Hindlimb muscle (tissue), 1 donor: ENCODE measurements at regions not wholly inside any gene's neighbourhood (a gene's known extent, or its start where the extent isn't known, plus 50 kb on each side); places are given as distances from the start of the nearest gene placed in this dataset.

Experiments
- DNase-seq: peaks from one replicate; pipeline ENCODE4 v3.0.0-alpha.2; 2013

DNA sequence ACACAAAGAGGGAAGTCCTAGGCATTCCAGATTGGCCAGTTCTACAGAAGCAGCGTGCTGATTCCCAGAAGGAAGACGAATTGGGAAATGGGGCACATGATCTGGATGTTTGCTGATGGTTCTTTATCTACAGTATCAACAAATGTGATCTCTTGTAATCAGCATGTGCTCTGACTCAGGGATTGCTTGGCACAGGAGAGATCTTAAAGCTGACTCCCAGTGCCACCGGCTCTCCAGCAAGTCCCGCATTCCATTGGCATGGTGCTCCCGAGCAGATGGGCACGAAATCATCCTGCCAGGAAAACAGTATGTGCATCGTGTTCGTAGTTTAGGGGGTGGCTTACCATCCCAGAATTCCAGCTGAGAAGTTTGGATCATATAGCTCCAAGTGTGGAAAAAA lies 259.9 kb upstream of the NR2F2 start:
- no peak for DNase-seq

GRCh38 chr15:96072821-96073220 lies 257.7 kb upstream of the NR2F2 start:
- no peak for DNase-seq

DNA sequence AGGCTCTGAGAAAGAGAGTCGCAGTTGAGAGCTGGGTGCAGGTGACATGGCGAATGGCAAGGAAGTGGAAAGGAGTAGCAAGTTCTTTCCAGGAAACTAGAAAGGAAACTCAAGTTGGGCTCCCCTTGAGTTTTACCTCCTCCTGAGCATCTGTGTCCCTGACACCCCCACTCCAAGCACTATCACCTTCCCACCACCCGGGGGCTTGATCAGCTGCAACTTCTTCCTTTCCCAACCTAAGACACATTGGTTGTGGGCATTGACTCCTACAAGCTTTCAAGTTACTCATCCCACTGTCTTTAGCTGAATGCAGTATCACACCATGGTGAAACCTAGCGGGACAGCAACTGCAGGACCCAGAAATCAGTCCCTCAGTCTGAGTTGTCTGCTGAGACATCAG lies 256.6 kb upstream of the NR2F2 start:
- no peak for DNase-seq

DNA sequence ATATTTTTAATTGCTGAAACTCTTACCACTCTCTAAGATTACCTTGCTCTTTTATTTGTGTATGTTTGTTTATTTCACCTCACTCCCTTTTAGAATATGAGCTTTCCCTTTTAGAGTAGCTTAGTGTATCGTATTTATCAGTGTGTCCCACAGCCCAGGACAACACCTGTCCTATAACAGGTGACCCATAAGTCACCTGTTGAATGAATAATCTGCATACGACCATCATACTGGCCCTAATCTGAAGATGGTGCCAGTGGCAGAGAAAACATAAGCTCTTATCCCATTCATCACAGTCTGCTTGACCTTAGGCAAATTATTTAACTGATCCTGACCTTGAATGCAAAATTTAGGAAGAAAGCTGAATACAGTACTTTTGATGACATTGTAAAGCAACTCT lies 254.6 kb upstream of the NR2F2 start:
- no peak for DNase-seq

DNA sequence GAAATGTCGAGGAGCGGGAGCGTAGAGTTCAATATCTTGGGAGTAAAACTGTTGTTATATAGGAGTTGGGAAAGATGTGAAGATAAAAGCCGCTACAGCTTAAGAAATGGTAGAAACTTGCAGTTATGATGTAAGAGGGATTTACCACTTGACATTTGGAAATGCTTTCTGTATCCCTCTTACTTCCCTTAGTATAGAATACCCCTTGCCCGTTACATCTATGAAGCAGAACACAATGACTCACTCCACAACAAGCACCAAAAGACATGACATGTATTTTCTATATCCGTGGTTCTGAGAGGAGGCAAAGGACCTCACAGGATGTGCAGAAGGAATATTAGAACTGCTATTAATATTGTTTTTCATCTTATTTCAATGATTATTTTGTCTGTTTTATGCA lies 254.2 kb upstream of the NR2F2 start:
- no peak for DNase-seq

- DNase-seq = no peak
These were observed 251.5 kb upstream of the NR2F2 start for GRCh38 chr15:96079041-96079440.

- no peak for DNase-seq
These were observed 250.6 kb upstream of the NR2F2 start for GRCh38 chr15:96079882-96080281.

GRCh38 chr15:96086164-96086563 lies 244.3 kb upstream of the NR2F2 start:
- no peak for DNase-seq

DNA sequence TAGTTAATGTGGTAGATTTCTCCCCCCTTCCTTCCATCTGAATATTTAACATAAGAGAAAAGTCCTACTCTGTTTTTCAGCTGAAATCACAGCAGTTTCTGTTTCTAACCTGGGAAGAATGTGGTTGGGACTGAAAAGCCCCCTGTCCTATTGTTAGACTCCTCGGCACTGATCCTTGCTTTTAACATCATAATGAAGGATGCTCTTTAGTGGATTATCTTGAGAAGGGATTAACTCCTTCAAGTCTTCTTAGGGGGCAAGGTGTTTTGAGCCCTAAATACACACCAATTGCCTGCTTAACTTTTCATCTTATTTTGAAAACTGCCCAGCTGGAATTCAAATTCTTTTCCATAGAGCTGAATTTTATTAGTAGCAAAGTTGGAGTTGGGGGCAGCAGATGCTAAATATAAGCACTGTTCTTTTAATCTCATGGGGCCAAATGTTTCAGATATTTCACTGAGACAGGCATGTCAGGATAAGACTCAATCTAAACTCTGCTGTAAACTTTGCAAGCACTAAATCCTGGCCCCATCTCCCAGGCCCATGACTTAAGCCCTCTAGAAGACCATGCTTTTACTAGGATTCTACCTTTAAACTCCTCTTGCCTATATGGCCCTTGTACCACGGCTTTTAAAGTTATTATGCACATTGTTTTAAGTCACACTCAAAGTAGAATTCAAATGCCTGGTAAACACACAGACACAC lies 243.2 kb upstream of the NR2F2 start:
- no peak for DNase-seq

- no peak for DNase-seq
These were observed 241.8 kb upstream of the NR2F2 start for GRCh38 chr15:96088650-96089049.

GRCh38 chr15:96089405-96090058 lies 241.0 kb upstream of the NR2F2 start:
- DNase-seq = no peak

- no peak for DNase-seq
These were observed 238.3 kb upstream of the NR2F2 start for GRCh38 chr15:96092186-96092585.

- no peak for DNase-seq
These were observed 237.4 kb upstream of the NR2F2 start for GRCh38 chr15:96093063-96093462.

- no peak for DNase-seq
These were observed 232.8 kb upstream of the NR2F2 start for GRCh38 chr15:96097661-96098060.

- no peak for DNase-seq
These were observed 227.9 kb upstream of the NR2F2 start for GRCh38 chr15:96102631-96103030.

DNA sequence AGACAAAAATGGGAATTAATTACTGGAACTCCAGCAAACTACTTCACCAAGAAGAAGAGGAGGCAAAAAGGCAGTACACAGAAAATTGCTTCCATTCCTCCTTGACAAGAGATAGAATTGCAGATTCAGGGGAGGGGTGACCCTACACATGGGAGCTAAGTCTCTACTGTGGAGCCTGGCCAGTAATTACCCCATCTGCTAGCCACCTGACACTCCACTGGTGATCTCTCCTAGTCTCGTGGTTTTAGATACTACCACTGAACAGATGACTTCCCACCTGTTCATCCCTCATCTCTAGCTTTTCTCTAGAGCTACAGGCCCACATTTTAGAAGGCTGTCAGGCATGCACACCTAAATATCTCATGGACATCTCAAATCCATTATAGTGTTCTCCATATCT lies 224.3 kb upstream of the NR2F2 start:
- DNase-seq = no peak

- DNase-seq = no peak
These were observed 223.9 kb upstream of the NR2F2 start for GRCh38 chr15:96106628-96107027.

DNA sequence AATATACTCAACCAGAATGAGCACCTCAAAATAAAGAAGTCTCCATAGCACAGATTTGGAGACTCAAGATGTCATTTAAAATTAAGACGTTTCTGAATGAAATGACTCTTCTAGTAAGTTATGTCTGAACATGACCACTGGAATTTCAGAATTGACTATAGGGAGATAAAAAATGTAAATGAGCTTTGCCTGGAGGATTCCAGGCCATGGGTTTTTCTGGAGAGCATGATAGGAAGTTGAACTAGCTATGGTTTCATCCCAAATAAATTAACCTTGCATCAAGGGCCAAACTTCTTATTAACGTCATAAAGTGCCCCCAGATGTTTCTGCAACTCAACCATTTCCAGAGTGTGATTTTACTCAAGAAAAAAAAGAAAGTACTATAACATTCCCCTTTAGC lies 222.6 kb upstream of the NR2F2 start:
- no peak for DNase-seq

GRCh38 chr15:96108405-96108804 lies 222.1 kb upstream of the NR2F2 start:
- DNase-seq = no peak

- DNase-seq = no peak
These were observed 220.7 kb upstream of the NR2F2 start for GRCh38 chr15:96109820-96110219.

DNA sequence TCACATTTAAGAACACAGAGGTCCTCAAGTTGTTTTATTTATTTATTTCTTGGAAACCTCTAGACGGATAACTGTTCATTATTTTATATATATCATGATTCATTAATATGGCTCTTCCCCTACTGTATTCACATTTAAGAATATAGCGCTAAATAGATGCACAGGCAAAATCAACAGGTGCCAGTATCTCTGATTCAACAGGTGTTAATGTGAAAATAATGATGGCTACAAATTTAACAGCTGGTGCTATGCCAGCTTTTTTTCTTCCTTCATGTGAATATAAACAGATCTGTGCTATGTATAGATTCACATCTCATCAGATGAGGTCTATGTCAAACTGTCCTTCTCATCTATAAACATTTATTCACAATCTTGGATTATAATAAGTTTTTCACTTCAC lies 218.5 kb upstream of the NR2F2 start:
- no peak for DNase-seq

- no peak for DNase-seq
These were observed 214.9 kb upstream of the NR2F2 start for GRCh38 chr15:96115642-96116041.

- no peak for DNase-seq
These were observed 213.2 kb upstream of the NR2F2 start for GRCh38 chr15:96117270-96117669.

- DNase-seq = no peak
These were observed 210.8 kb upstream of the NR2F2 start for GRCh38 chr15:96119734-96120133.
